ENCODE measurements at regions not wholly inside any gene's neighbourhood (a gene's known extent, or its start where the extent isn't known, plus 50 kb on each side); places are given as distances from the start of the nearest gene placed in this dataset.

- BruUV-seq (replicated peaks) = no TSS peak
- Histone ChIP-seq H3K9me1 (replicated peaks; ENCODE audit: control insufficient read depth, extremely low read depth, insufficient read depth, low read length) (no peaks in the 10 kb centered on the region), H4K20me1 (replicated peaks; ENCODE audit: control insufficient read depth, extremely low read depth, insufficient read depth, low read length) (no peaks in the 10 kb centered on the region), H3K9me3 (replicated peaks; ENCODE audit: control insufficient read depth, insufficient read depth, low read length) (no peaks in the 10 kb centered on the region), H3K4me2 (ENCODE audit: insufficient read depth, low read length) (no peak overlapping the region), H3K27me3 (ENCODE audit: control insufficient read depth in 2 of 2, insufficient read depth in 2 of 2, low read length in 2 of 2) (no peaks in the 10 kb centered on the region), H3K9ac (replicated peaks; ENCODE audit: extremely low read depth, insufficient read depth, low read length) (no peak overlapping the region), H3K4me3 (replicated peaks in 1 of 3; ENCODE audit: insufficient read depth in 1 of 3, low read depth in 1 of 3, low read length in 3 of 3) (no peak overlapping the region), H2AFZ (ENCODE audit: low read depth, low read length) (no peak overlapping the region), H3K27ac (ENCODE audit: insufficient read depth, low read depth, low read length) (no peak overlapping the region), H3K4me1 (ENCODE audit: control insufficient read depth, extremely low read depth, insufficient read depth, low read length) (no peaks in the 10 kb centered on the region), H3K36me3 (ENCODE audit: control insufficient read depth in 2 of 2, extremely low read depth in 1 of 2, insufficient read depth in 2 of 2, low read length in 2 of 2) (no peaks in the 10 kb centered on the region), H3K79me2 (ENCODE audit: control insufficient read depth, insufficient read depth, low read length) (no peaks in the 10 kb centered on the region)
- dilution Hi-C loops (cut with MboI; ENCODE audit: extremely low pct_ligation_motif_present, low sequenced_read_pairs) = no loop called here
- FAIRE-seq (no peak), DNase-seq (ENCODE audit: low read depth, low spot score) (no peak)
- ChIA-PET CTCF (interaction anchor here (1.0 kb wide), 1 partner anchor 896 kb away, joined by 3 read pairs; no protein-coding TSS in a partner anchor), POLR2A (no interaction called here)
- TF ChIP-seq, protein P1, sequence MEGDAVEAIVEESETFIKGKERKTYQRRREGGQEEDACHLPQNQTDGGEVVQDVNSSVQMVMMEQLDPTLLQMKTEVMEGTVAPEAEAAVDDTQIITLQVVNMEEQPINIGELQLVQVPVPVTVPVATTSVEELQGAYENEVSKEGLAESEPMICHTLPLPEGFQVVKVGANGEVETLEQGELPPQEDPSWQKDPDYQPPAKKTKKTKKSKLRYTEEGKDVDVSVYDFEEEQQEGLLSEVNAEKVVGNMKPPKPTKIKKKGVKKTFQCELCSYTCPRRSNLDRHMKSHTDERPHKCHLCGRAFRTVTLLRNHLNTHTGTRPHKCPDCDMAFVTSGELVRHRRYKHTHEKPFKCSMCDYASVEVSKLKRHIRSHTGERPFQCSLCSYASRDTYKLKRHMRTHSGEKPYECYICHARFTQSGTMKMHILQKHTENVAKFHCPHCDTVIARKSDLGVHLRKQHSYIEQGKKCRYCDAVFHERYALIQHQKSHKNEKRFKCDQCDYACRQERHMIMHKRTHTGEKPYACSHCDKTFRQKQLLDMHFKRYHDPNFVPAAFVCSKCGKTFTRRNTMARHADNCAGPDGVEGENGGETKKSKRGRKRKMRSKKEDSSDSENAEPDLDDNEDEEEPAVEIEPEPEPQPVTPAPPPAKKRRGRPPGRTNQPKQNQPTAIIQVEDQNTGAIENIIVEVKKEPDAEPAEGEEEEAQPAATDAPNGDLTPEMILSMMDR (IDR thresholded peaks at IDR 0.05; ENCODE audit: extremely low read depth in 1 of 2, insufficient read depth in 1 of 2, low read depth in 1 of 2, low read length in 2 of 2) = no peak
- TF ChIP-seq GATA2 (IDR thresholded peaks at IDR 0.05; ENCODE audit: insufficient read depth, insufficient read length, low read depth, low read length) (no peak), POLR2AphosphoS5 (IDR thresholded peaks at IDR 0.05; ENCODE audit: insufficient read depth, low read depth, low read length) (no peak), MAX (IDR thresholded peaks at IDR 0.05; ENCODE audit: insufficient read depth, insufficient read length) (no peak), JUN (IDR thresholded peaks at IDR 0.05; ENCODE audit: borderline replicate concordance, insufficient read depth, insufficient read length, low read depth) (no peak), FOS (IDR thresholded peaks at IDR 0.05; ENCODE audit: borderline replicate concordance, insufficient read depth, low read length) (no peak), POLR2A (IDR thresholded peaks at IDR 0.05; ENCODE audit: low read depth, low read length) (no peak), EZH2 (IDR thresholded peaks at IDR 0.05; ENCODE audit: borderline replicate concordance, low read depth, low read length, severe bottlenecking) (no peak), MYC (IDR thresholded peaks at IDR 0.05; ENCODE audit: low read depth, low read length) (no peak)
- intact Hi-C loops (cut with micrococcal nuclease) = no loop called here
Measured at GRCh38 chr3:71926616-71927015, 141.7 kb upstream of the PROK2 start.

Data from endothelial cell of umbilical vein (primary cell).